Cerebellar cortex (tissue), 1 donor: ENCODE measurements at regions not wholly inside any gene's neighbourhood (a gene's known extent, or its start where the extent isn't known, plus 50 kb on each side); places are given as distances from the start of the nearest gene placed in this dataset.
"Not testable (repeated sequence)": the region's sequence is repeated elsewhere in the genome, so short reads cannot be mapped to it uniquely, and the experiment has no call there.

Experiments used
- DNase-seq: peaks from one replicate; pipeline ENCODE4 v3.0.0-alpha.2; 2015; ENCODE audit warnings: low spot score

DNA sequence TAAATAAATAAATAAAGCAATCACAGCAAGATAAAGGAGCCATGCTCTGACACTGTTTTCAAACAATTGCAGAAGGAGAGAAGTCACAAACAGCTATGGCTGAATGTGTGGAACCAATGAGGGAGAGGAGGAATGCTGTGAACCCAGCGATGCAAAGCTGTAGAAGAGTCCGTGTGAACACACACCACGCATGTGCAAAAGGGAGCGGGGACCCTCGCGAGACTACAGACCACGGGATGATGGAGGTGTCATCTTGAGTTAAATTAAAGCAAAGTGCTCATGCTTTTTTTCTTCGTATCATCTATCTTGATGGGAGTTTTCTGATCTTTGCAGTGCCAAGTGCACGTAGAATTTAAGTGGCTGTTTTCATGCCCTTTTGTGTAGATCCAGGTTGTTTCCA lies 123.8 kb upstream of the CDH5 start:
- DNase-seq: no peak

- not testable (repeated sequence) for DNase-seq
Measured at GRCh38 chr16:66242206-66242605, 124.3 kb upstream of the CDH5 start.

DNA sequence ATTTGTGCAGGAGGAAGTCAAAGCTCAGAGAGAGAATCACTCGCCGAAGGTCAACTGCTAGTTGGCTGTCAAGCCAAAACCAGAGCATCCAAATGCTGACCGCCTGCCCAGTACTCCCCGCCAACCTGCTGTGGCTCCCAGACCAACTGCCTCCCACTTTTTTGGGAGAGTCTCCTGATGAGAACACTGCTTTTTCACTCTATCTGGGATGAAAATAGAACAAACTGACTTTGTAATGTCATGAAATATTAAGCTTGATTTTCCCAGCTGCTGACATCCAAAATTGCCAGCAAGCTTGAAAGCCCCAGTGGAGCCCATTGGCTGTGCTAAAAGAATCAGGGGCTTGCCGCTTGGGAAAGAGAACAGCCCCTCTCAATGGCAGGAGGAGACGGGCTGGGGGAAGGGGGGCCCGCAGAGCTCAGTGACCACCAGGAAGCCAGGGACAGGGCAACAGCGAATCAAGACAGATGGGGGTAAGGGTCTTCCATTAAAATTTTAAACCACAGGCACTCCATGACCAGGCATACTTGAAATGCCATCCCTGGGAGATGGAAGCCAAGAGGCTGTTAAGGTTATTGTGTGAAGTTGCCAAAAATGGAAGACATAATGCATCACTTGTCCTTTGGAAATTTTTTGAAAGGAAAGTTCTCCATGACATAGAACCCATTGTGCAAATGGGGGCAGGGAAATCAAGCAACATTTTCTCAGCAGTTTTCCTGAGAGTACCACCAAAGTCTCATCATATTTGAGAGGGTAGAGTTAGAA lies 125.7 kb upstream of the CDH5 start:
- no peak for DNase-seq

DNA sequence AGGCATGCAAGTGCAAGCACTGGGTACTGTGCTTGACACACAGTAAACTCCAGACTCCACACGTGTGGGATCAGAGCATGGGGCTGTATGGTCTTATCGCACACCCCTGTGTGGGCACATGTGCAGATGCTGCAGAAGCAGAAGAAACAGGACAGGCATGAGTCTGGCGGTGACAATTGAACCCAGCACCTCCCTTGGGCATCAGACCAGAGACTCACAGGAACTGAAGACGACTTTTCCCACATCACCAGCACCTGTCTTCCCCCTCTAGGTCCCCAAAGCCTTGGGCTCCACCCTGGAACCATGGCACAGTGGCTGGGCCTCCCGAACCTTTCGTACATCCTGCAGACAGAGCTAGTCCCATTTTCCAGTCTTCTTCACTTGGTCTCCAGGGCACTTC lies 126.4 kb upstream of the CDH5 start:
- DNase-seq: no peak

DNA sequence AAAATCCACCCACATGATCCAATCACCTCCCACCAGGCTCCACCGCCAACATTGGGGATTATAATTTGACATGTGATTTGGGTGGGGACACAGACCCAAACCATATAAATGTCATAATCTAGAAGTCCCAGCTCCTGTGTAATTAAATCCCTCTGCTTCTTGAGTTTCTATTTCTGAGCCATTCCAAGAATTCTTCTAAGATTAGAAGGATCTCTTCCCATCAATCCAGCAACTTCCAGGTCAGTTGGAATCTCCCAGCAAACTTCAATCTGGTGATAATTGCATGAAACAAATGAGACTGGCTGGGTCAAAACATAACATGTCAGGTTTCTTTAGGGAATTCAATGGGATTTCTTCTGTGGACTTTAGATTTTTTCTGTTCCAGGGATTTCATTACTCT lies 127.8 kb upstream of the CDH5 start:
- DNase-seq: no peak

- no peak for DNase-seq
Measured at GRCh38 chr16:66236301-66236700, 130.2 kb upstream of the CDH5 start.

GRCh38 chr16:66231452-66232160 lies 134.9 kb upstream of the CDH5 start:
- no peak for DNase-seq

DNA sequence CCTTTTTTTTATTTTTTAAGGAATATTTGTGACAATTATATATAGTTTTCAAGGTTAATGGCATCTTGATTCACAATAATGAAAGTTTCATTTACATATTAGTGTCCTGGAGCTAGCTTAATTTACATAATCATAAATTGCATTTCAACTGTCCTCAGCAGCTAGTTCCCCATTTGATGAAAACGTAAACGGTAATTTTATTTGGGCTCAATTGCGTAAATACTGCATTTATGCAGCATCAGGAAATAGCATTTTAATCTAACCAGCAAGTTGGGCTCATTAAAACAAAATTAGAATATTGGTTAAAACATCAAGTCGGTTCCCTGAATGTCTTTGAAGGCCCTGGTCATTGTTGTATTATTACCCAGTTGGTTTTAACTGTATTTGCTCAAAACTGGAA lies 136.8 kb upstream of the CDH5 start:
- DNase-seq: no peak

GRCh38 chr16:66228792-66229191 lies 137.7 kb upstream of the CDH5 start:
- DNase-seq: no peak

DNA sequence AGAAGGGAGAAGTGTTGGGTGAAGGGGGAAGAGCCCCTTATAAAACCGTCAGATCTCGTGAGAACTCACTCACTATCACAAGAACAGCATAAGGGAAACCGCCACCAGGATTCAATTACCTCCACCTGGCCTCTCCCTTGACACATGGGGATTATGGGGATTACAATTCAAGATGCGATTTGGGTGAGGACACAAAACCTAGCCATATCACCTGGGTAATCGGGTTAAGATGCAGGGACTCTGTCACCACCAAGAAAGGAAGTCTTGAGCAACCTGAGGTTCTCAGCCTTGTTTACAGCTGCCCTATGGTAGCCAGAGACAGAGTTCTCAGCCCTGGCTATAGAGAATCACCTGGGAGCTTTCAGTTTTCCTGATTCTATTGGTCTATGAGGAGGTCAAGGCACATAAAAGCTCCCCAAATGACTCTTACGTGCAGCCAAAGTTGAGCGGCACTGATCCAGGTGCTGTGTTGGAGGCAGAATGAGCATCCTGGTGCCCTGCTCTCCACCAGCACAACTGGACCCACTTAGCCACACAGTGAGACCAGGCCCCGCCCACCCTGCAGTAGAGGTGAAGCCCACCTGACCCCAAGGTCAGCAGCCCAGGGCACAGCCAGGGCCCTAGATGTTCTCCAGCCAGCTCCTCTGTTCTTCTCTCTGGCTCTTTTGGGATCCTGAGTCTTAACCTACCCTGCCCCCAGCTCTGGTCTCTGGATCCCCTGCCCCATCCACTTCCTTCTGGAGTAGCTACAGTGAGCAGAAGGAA lies 138.5 kb upstream of the CDH5 start:
- DNase-seq: no peak

- DNase-seq: no peak
Measured at GRCh38 chr16:66226762-66227161, 139.7 kb upstream of the CDH5 start.

GRCh38 chr16:66225696-66226095 lies 140.8 kb upstream of the CDH5 start:
- no peak for DNase-seq

DNA sequence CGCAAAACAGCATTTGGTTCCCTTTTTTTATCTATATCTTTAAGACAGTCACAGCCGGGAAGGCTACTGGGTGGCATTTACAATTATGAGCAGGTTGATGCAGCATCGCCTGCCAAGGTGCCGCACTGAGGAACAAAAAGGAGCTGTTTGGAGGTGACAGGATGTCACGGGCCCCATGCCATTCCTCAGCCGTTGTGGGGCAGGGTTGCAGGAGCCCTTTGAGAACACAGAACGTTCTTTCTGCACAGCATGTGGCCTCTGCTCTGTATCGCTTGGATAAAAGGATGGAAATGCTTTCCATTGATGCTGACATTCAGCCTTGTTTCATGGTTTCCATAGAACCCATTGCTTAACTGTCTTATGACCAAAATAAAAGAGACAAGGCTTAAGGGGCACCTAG lies 141.9 kb upstream of the CDH5 start:
- DNase-seq: no peak

DNA sequence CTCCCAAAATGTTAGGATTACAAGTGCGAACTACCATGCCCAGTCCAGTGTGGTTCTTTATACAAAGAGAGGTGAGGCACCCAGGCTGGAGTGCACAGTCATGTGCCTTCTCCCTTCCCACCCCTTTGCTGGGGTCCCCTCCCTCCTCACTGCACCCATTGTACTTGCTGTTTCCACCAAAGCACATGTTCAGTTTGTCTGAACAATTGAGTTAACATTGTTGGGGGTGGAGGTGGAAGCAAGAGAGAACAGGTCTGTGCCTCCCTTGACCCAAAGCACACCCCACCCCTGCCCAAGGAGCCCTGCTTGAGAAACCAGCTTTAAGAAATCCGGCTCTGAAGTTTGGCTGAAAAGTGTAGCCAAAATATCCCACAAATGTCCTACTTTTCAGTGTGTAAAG lies 142.3 kb upstream of the CDH5 start:
- no peak for DNase-seq

DNA sequence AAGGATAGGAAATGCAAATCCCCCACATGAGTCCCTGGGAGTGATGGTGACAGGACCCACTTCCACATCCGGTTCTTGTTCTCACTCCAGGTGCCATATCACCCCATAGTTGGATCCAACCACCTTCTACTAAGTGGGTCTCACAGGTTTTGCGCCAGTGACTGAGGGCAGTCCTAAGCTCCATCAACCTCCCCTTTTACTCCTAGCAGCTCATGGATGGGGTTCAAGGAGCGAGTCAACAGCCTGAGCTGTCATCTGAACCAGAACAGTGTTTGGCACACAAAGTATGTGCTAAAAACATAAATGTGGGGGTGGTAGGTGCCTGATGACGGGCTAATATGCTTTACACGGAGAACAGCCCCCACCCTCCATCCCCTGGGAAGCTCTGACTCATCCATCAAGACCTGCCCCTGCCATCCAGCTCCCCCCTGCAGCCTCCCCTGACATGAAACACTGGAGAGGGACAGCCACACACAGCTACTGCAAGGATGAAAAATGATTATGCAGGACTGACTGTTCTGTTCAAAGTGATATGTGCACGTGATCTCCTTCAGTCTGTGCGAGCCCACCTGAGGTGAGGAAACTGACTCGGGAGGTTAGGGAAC lies 143.2 kb upstream of the CDH5 start:
- DNase-seq: no peak

DNA sequence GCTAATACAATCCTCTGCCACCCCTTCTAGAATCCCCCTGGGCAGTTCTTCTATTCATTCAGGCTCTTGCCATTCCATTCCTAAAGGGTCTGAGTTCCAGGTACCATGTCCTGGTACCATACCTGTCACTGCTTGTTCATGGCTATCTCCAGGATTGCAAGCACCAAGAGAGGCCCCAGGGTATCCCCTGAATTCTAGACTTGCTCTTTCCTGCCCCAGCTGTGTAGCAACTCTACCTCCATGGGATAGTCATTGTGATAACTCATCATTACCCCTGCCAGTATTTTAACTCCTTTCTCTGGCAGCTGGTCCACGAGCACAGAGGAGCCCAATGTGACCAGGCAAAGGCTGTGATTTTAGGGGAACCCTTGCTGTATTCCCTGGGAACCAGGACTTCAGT lies 143.7 kb upstream of the CDH5 start:
- no peak for DNase-seq

DNA sequence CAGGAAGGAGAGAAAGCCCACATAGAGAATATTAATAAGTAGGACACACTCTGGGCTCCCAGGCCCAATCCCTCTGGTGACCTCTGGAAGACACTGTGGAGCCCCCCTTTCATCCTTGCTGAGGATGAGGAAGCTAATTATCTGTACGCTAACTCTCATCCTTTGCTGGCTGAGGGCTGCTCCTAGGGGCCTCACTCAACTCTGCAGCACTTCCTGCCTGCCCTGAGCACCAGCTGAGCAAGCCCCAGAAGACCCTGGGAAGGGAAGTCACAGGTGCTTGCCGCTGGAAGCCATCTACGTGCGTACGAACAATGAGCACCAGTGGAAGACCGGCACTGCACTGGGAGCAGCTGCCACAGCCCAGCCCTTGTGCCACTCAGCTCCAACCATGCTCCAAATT lies 145.8 kb upstream of the CDH5 start:
- DNase-seq: no peak

GRCh38 chr16:66219491-66219890 lies 147.0 kb upstream of the CDH5 start:
- DNase-seq: no peak

GRCh38 chr16:66212428-66212827 lies 154.1 kb upstream of the CDH5 start:
- DNase-seq: no peak

GRCh38 chr16:66211651-66212050 lies 154.8 kb upstream of the CDH5 start:
- no peak for DNase-seq

- DNase-seq: no peak
Measured at GRCh38 chr16:66207883-66208265, 158.6 kb upstream of the CDH5 start.

- no peak for DNase-seq
Measured at GRCh38 chr16:66207139-66207882, 159.2 kb upstream of the CDH5 start.
